Epithelial cell of proximal tubule (primary cell): ENCODE measurements at regions not wholly inside any gene's neighbourhood (a gene's known extent, or its start where the extent isn't known, plus 50 kb on each side); places are given as distances from the start of the nearest gene placed in this dataset.
A peak's percentile ranks its signal among the peaks of the same experiment; 100 is the strongest.

Source experiments
- DNase-seq: peaks from one replicate; pipeline ENCODE4 v3.0.0-alpha.2; 2011; ENCODE audit warnings: low read depth
- H3K4me3 ChIP-seq: 2 replicates; pipeline ENCODE4 v1.5.1; 2011; ENCODE audit warnings: low read depth, mild to moderate bottlenecking, low read length
- TF ChIP-seq, protein P1 (sequence below): conservative IDR thresholded peaks from 2 replicates; pipeline ENCODE4 v1.5.1; 2012; ENCODE audit warnings: low read depth, mild to moderate bottlenecking, low read length

GRCh38 chr14:42480255-42480654 lies 873.6 kb downstream of the LRFN5 start:
- no peak overlapping the region for H3K4me3 ChIP-seq
- TF ChIP-seq, protein P1, sequence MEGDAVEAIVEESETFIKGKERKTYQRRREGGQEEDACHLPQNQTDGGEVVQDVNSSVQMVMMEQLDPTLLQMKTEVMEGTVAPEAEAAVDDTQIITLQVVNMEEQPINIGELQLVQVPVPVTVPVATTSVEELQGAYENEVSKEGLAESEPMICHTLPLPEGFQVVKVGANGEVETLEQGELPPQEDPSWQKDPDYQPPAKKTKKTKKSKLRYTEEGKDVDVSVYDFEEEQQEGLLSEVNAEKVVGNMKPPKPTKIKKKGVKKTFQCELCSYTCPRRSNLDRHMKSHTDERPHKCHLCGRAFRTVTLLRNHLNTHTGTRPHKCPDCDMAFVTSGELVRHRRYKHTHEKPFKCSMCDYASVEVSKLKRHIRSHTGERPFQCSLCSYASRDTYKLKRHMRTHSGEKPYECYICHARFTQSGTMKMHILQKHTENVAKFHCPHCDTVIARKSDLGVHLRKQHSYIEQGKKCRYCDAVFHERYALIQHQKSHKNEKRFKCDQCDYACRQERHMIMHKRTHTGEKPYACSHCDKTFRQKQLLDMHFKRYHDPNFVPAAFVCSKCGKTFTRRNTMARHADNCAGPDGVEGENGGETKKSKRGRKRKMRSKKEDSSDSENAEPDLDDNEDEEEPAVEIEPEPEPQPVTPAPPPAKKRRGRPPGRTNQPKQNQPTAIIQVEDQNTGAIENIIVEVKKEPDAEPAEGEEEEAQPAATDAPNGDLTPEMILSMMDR: no peak
- DNase-seq: no peak

GRCh38 chr14:42475289-42475688 lies 868.6 kb downstream of the LRFN5 start:
- no peak for DNase-seq
- no peak overlapping the region for H3K4me3 ChIP-seq
- TF ChIP-seq, protein P1: no peak

- no peak overlapping the region for H3K4me3 ChIP-seq
- DNase-seq: no peak
- TF ChIP-seq, protein P1: no peak
Measured at GRCh38 chr14:42470427-42470719, 863.7 kb downstream of the LRFN5 start.

- no peak overlapping the region for H3K4me3 ChIP-seq
- TF ChIP-seq, protein P1: no peak
- peak; percentile 45 for DNase-seq
Measured at GRCh38 chr14:42469637-42470426, 863.2 kb downstream of the LRFN5 start.

- TF ChIP-seq, protein P1: no peak
- H3K4me3 ChIP-seq: no peak overlapping the region
- no peak for DNase-seq
Measured at GRCh38 chr14:42460673-42461072, 854.0 kb downstream of the LRFN5 start.

- H3K4me3 ChIP-seq: no peak overlapping the region
- DNase-seq: no peak
- TF ChIP-seq, protein P1: no peak
Measured at GRCh38 chr14:42459171-42459685, 852.6 kb downstream of the LRFN5 start.

DNA sequence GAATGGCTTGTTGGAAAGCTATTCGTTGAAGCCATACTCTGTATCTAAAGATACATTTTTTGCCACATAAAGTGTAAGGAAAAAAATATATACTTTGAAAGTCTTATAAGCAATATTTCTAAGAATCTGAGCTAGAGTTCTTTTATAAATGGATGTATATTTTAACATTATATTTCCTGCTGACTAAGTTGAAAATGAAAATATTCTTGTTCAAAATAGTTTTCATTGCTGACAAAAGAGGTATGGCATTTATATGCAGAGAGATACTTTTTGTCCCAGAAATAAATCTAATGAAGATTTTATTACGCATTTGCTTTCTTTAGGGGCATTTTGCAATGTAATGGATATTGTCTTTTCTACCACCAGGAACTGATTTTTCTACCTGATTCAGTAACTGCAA lies 834.9 kb downstream of the LRFN5 start:
- TF ChIP-seq, protein P1: no peak
- DNase-seq: no peak
- H3K4me3 ChIP-seq: no peak overlapping the region
